ENCODE measurements at regions not wholly inside any gene's neighbourhood (a gene's known extent, or its start where the extent isn't known, plus 50 kb on each side); places are given as distances from the start of the nearest gene placed in this dataset.
"Not testable (repeated sequence)": the region's sequence is repeated elsewhere in the genome, so short reads cannot be mapped to it uniquely, and the experiment has no call there.

- DNase-seq (ENCODE audit: low read depth), result no peak
Observed at GRCh38 chrX:116289592-116289991, 119.0 kb downstream of the AGTR2 start.

GRCh38 chrX:116290359-116290758 lies 119.8 kb downstream of the AGTR2 start:
- no peak for DNase-seq (ENCODE audit: low read depth)

- DNase-seq (ENCODE audit: low read depth), result no peak
Observed at GRCh38 chrX:116292183-116292582, 121.6 kb downstream of the AGTR2 start.

- DNase-seq (ENCODE audit: low read depth), result no peak
Observed at GRCh38 chrX:116298956-116299355, 128.4 kb downstream of the AGTR2 start.

GRCh38 chrX:116306218-116306617 lies 130.2 kb upstream of the SLC6A14 start:
- DNase-seq (ENCODE audit: low read depth), result no peak

GRCh38 chrX:116317409-116317808 lies 119.0 kb upstream of the SLC6A14 start:
- peak; percentile 22 for DNase-seq (ENCODE audit: low read depth)

- DNase-seq (ENCODE audit: low read depth), result no peak
Observed at GRCh38 chrX:116318672-116319071, 117.7 kb upstream of the SLC6A14 start.

- no peak for DNase-seq (ENCODE audit: low read depth)
Observed at GRCh38 chrX:116321711-116322110, 114.7 kb upstream of the SLC6A14 start.

- not testable (repeated sequence) for DNase-seq (ENCODE audit: low read depth)
Observed at GRCh38 chrX:116332026-116332425, 104.4 kb upstream of the SLC6A14 start.

GRCh38 chrX:116334797-116335196 lies 101.6 kb upstream of the SLC6A14 start:
- DNase-seq (ENCODE audit: low read depth), result not testable (repeated sequence)

- no peak for DNase-seq (ENCODE audit: low read depth)
Observed at GRCh38 chrX:116339407-116339806, 97.0 kb upstream of the SLC6A14 start.

- no peak for DNase-seq (ENCODE audit: low read depth)
Observed at GRCh38 chrX:116342903-116343302, 93.5 kb upstream of the SLC6A14 start.

GRCh38 chrX:116345958-116346357 lies 90.4 kb upstream of the SLC6A14 start:
- no peak for DNase-seq (ENCODE audit: low read depth)

GRCh38 chrX:116357329-116357728 lies 79.1 kb upstream of the SLC6A14 start:
- no peak for DNase-seq (ENCODE audit: low read depth)

- DNase-seq (ENCODE audit: low read depth), result no peak
Observed at GRCh38 chrX:116378961-116379360, 57.4 kb upstream of the SLC6A14 start.

- no peak for DNase-seq (ENCODE audit: low read depth)
Observed at GRCh38 chrX:116379854-116380253, 56.6 kb upstream of the SLC6A14 start.

GRCh38 chrX:116384406-116384954 lies 51.9 kb upstream of the SLC6A14 start:
- DNase-seq (ENCODE audit: low read depth), result no peak

All from amniotic epithelial cell (primary cell).